Smooth muscle cell (in vitro differentiated cells): ENCODE measurements at regions not wholly inside any gene's neighbourhood (a gene's known extent, or its start where the extent isn't known, plus 50 kb on each side); places are given as distances from the start of the nearest gene placed in this dataset.

ENCODE experiments used
- DNase-seq: peaks from one replicate; lab custom pipeline; 2025; ENCODE audit not compliant: unreplicated experiment; lab: John Stamatoyannopoulos, UW
- H2AFZ ChIP-seq: fragments of 200-600 bp; sonication (generic); 2 replicates; pipeline ENCODE4 v1.6.0; 2016; ENCODE audit warnings: antibody characterized with exemption, low read depth, mild to moderate bottlenecking
- H3F3A ChIP-seq: fragments of 200-600 bp; sonication (generic); 2 replicates; pipeline ENCODE4 v1.6.0; 2017; ENCODE audit warnings: antibody characterized with exemption, low read depth
- H3K27ac ChIP-seq: fragments of 200-600 bp; sonication (generic); 2 replicates; pipeline ENCODE4 v1.5.1; 2016; ENCODE audit warnings: low read depth, mild to moderate bottlenecking
- H3K27me3 ChIP-seq: fragments of 200-600 bp; sonication (generic); 2 replicates; pipeline ENCODE4 v1.6.1; 2016; ENCODE audit warnings: low read depth, mild to moderate bottlenecking
- H3K36me3 ChIP-seq: fragments of 200-600 bp; sonication (generic); 2 replicates; pipeline ENCODE4 v1.5.1; 2016; ENCODE audit warnings: low read depth
- H3K4me1 ChIP-seq: fragments of 200-600 bp; sonication (generic); 2 replicates; pipeline ENCODE4 v1.5.1; 2016; ENCODE audit warnings: low read depth
- H3K4me2 ChIP-seq: fragments of 200-600 bp; sonication (generic); 2 replicates; pipeline ENCODE4 v1.6.0; 2016; ENCODE audit warnings: mild to moderate bottlenecking
- H3K4me3 ChIP-seq: fragments of 200-600 bp; sonication (generic); 2 replicates; pipeline ENCODE4 v1.5.1; 2016; ENCODE audit warnings: mild to moderate bottlenecking
- H3K79me2 ChIP-seq: fragments of 200-600 bp; sonication (generic); 2 replicates; pipeline ENCODE4 v1.6.0; 2016; ENCODE audit warnings: low read depth, mild to moderate bottlenecking
- H3K9ac ChIP-seq: fragments of 200-600 bp; sonication (generic); 2 replicates; pipeline ENCODE4 v1.6.0; 2016; ENCODE audit warnings: low read depth
- H3K9me3 ChIP-seq: fragments of 200-600 bp; sonication (generic); replicated peaks from 2 replicates; pipeline ENCODE4 v1.5.1; 2016; ENCODE audit warnings: low read depth
- H4K20me1 ChIP-seq: fragments of 200-600 bp; sonication (generic); 2 replicates; pipeline ENCODE4 v1.6.0; 2016; ENCODE audit warnings: low read depth
- WGBS: methylation state at CpG from one replicate; pipeline ENCODE4 v1.1.7; 2016; ENCODE audit warnings: low lambda C conversion rate; 5-methylcytosine and 5-hydroxymethylcytosine counted together
- TF ChIP-seq, protein P1 (sequence below): fragments of 200-600 bp; sonication (generic); IDR thresholded peaks from 2 replicates; pipeline ENCODE4 v1.5.1; 2017; ENCODE audit warnings: borderline replicate concordance, mild to moderate bottlenecking, antibody characterized with exemption; ENCODE audit not compliant: insufficient read depth, poor library complexity, severe bottlenecking

GRCh38 chr2:126756125-126756524 is 100.2 kb downstream of the GYPC start:
- H4K20me1 ChIP-seq = no peaks in the 10 kb centered on the region
- H3K27ac ChIP-seq = no peak overlapping the region
- no peak for DNase-seq
- H3K4me2 ChIP-seq = no peak overlapping the region
- H3K4me1 ChIP-seq = no peaks in the 10 kb centered on the region
- no peaks in the 10 kb centered on the region for H3F3A ChIP-seq
- WGBS = 63% methylated on average over 1 of the region's 1 CpG
- H2AFZ ChIP-seq = no peak overlapping the region
- H3K4me3 ChIP-seq = no peak overlapping the region
- H3K9ac ChIP-seq = no peak overlapping the region
- H3K79me2 ChIP-seq = no peaks in the 10 kb centered on the region
- peaks cover 4% of the 10 kb centered on the region for H3K27me3 ChIP-seq
- TF ChIP-seq, protein P1, sequence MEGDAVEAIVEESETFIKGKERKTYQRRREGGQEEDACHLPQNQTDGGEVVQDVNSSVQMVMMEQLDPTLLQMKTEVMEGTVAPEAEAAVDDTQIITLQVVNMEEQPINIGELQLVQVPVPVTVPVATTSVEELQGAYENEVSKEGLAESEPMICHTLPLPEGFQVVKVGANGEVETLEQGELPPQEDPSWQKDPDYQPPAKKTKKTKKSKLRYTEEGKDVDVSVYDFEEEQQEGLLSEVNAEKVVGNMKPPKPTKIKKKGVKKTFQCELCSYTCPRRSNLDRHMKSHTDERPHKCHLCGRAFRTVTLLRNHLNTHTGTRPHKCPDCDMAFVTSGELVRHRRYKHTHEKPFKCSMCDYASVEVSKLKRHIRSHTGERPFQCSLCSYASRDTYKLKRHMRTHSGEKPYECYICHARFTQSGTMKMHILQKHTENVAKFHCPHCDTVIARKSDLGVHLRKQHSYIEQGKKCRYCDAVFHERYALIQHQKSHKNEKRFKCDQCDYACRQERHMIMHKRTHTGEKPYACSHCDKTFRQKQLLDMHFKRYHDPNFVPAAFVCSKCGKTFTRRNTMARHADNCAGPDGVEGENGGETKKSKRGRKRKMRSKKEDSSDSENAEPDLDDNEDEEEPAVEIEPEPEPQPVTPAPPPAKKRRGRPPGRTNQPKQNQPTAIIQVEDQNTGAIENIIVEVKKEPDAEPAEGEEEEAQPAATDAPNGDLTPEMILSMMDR = no peak
- no peaks in the 10 kb centered on the region for H3K36me3 ChIP-seq
- H3K9me3 ChIP-seq = no peaks in the 10 kb centered on the region

DNA sequence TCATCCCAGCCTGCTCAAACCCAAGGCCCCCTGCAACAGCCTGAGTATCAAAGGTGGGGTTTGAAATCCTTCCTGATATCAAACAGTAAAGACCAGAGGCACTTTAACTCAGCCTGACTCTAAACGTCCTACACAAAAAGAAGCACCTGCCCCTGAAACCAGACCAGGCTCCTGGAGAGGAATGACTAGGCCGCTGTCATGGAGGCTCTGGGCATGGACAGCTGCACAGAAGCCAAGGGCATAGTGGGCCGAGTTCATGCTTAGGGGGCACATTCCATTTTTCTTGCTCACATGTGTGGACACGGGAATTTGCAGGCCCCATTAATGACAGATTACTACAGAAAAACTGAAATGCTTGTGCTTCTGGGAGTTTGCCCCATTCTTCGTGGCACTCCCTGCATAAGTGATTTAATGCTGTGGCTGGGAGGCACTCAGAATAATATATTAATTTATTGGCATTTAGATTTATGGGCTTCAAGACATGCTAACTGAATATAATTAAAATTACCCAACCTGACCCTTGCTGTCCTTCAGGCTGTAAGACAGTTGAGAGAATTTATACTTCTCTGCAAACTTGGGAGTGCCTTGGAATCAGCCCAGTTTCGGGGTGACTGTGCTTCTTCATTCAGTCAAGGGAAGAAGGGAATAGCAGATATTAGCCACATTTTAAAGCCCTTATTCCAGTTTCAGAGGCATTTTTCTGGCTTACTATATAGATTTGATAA is 105.5 kb downstream of the GYPC start:
- H3K9me3 ChIP-seq = no peaks in the 10 kb centered on the region
- no peak overlapping the region for H3K27ac ChIP-seq
- no peaks in the 10 kb centered on the region for H3F3A ChIP-seq
- no peaks in the 10 kb centered on the region for H3K27me3 ChIP-seq
- H3K4me2 ChIP-seq = no peak overlapping the region
- no peaks in the 10 kb centered on the region for H3K4me1 ChIP-seq
- no peak overlapping the region for H3K4me3 ChIP-seq
- no peak overlapping the region for H2AFZ ChIP-seq
- no peaks in the 10 kb centered on the region for H3K79me2 ChIP-seq
- 87% methylated on average over 6 of the region's 6 CpGs for WGBS
- TF ChIP-seq, protein P1 = no peak
- no peaks in the 10 kb centered on the region for H3K36me3 ChIP-seq
- DNase-seq = no peak
- H3K9ac ChIP-seq = no peak overlapping the region
- no peaks in the 10 kb centered on the region for H4K20me1 ChIP-seq

- TF ChIP-seq, protein P1 = no peak
- 85% methylated on average over 4 of the region's 4 CpGs for WGBS
- no peak for DNase-seq
Observed at GRCh38 chr2:126761981-126762878, 106.3 kb downstream of the GYPC start.

More at GRCh38 chr2:126761981-126762878, 106.3 kb downstream of the GYPC start:
- H4K20me1 ChIP-seq = no peaks in the 10 kb centered on the region
- H3K27ac ChIP-seq = no peak overlapping the region
- no peak overlapping the region for H2AFZ ChIP-seq
- no peaks in the 10 kb centered on the region for H3K79me2 ChIP-seq
- no peaks in the 10 kb centered on the region for H3K4me1 ChIP-seq
- H3K4me2 ChIP-seq = no peak overlapping the region
- no peaks in the 10 kb centered on the region for H3K9me3 ChIP-seq
- no peaks in the 10 kb centered on the region for H3K36me3 ChIP-seq
- H3K27me3 ChIP-seq = no peaks in the 10 kb centered on the region
- no peaks in the 10 kb centered on the region for H3F3A ChIP-seq
- no peak overlapping the region for H3K4me3 ChIP-seq
- no peak overlapping the region for H3K9ac ChIP-seq
